ENCODE measurements at regions not wholly inside any gene's neighbourhood (a gene's known extent, or its start where the extent isn't known, plus 50 kb on each side); places are given as distances from the start of the nearest gene placed in this dataset.

DNA sequence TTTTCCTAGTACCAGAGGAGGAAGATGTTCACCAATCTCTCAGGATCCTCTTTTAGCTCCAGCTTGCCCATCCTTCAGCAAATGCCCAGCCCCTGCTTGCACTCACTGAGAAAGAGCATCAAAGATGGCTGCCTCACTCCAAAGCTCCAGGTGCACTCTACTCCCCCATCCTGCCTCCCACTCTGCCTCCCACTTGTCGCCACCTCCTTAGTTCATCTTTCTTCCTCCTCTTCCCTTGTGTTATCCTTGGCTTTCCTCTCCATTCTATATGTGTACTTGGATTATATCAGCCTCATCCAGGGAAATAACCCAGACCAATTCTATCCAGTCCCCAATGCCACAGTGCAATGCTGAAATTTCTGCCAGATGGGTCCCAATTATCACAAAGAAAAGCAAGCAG is 87.1 kb upstream of the CPLX2 start:
- TF ChIP-seq, protein P1, sequence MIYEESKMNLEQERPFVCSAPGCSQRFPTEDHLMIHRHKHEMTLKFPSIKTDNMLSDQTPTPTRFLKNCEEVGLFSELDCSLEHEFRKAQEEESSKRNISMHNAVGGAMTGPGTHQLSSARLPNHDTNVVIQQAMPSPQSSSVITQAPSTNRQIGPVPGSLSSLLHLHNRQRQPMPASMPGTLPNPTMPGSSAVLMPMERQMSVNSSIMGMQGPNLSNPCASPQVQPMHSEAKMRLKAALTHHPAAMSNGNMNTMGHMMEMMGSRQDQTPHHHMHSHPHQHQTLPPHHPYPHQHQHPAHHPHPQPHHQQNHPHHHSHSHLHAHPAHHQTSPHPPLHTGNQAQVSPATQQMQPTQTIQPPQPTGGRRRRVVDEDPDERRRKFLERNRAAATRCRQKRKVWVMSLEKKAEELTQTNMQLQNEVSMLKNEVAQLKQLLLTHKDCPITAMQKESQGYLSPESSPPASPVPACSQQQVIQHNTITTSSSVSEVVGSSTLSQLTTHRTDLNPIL (CRISPR knock-in tag; IDR thresholded peaks at IDR 0.05; ENCODE audit: low read depth): no peak
- TF ChIP-seq ARNTL (CRISPR knock-in tag; IDR thresholded peaks at IDR 0.05; ENCODE audit: borderline replicate concordance, low read depth) (no peak), ZNF565 (CRISPR knock-in tag; conservative IDR thresholded peaks at IDR 0.05; ENCODE audit: low read depth) (no peak), CSDC2 (CRISPR knock-in tag; IDR thresholded peaks at IDR 0.05) (no peak), ESRRG (CRISPR knock-in tag; IDR thresholded peaks at IDR 0.05) (no peak)
- ATAC-seq: no peak

DNA sequence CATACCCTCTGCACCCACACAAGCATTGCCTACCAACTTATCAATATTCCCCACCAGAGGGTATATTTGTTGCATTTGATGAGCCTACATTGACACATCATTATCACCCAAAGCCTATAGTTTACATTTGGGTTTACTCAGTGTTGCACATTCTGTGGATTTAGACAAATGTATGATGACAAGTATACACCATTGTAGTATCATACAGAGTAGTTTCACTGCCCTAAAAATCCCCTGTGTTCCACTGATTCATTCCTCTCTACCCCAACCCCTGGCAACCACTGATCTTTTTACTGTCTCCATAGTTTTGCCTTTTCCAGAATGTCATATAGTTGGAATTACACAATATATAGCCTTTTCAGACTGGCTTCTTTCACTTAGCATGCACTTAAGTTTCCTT is 85.7 kb upstream of the CPLX2 start:
- no peak for ATAC-seq
- TF ChIP-seq, protein P2, sequence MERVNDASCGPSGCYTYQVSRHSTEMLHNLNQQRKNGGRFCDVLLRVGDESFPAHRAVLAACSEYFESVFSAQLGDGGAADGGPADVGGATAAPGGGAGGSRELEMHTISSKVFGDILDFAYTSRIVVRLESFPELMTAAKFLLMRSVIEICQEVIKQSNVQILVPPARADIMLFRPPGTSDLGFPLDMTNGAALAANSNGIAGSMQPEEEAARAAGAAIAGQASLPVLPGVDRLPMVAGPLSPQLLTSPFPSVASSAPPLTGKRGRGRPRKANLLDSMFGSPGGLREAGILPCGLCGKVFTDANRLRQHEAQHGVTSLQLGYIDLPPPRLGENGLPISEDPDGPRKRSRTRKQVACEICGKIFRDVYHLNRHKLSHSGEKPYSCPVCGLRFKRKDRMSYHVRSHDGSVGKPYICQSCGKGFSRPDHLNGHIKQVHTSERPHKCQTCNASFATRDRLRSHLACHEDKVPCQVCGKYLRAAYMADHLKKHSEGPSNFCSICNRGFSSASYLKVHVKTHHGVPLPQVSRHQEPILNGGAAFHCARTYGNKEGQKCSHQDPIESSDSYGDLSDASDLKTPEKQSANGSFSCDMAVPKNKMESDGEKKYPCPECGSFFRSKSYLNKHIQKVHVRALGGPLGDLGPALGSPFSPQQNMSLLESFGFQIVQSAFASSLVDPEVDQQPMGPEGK (CRISPR knock-in tag; IDR thresholded peaks at IDR 0.05; ENCODE audit: borderline replicate concordance): no peak
- TF ChIP-seq, protein P1 (CRISPR knock-in tag; IDR thresholded peaks at IDR 0.05; ENCODE audit: low read depth): no peak
- TF ChIP-seq BACH2 (CRISPR knock-in tag; IDR thresholded peaks at IDR 0.05; ENCODE audit: borderline replicate concordance): no peak
- TF ChIP-seq, protein P3, sequence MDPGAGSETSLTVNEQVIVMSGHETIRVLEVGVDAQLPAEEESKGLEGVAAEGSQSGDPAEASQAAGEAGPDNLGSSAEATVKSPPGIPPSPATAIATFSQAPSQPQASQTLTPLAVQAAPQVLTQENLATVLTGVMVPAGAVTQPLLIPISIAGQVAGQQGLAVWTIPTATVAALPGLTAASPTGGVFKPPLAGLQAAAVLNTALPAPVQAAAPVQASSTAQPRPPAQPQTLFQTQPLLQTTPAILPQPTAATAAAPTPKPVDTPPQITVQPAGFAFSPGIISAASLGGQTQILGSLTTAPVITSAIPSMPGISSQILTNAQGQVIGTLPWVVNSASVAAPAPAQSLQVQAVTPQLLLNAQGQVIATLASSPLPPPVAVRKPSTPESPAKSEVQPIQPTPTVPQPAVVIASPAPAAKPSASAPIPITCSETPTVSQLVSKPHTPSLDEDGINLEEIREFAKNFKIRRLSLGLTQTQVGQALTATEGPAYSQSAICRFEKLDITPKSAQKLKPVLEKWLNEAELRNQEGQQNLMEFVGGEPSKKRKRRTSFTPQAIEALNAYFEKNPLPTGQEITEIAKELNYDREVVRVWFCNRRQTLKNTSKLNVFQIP (CRISPR knock-in tag; IDR thresholded peaks at IDR 0.05; ENCODE audit: borderline replicate concordance, low read depth): no peak
- no peak for TF ChIP-seq OSR1 (CRISPR knock-in tag; IDR thresholded peaks at IDR 0.05)

DNA sequence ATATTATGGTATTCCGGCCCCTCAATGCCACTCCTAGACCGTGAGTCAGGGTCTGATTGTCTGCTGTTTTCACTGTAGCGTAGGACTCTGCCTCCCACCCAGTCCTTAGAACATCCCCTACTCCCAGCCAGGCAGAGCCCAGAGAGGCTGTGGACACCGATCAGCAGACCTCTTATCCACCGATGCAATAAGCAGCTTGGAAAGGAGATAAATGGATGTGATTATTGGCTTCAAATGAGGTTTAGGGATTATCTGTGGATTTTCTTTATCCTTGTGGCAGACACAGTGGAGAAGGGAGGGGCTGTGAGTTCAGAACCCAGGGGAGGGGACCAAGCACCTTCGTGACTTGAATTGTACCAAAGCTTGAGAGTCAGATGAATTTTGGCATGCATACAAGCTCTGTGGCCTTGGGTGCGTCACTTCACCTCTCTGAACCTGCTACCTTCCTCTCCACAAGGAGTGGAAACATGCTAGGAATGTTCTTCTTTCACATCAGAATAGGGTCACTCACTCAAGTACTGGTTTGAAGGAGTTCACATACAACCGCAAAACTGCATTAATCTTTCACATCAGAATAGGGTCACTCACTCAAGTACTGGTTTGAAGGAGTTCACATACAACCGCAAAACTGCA is 83.1 kb upstream of the CPLX2 start:
- TF ChIP-seq TCF4 (CRISPR knock-in tag; IDR thresholded peaks at IDR 0.05; ENCODE audit: borderline replicate concordance): no peak
- TF ChIP-seq RARB (CRISPR knock-in tag; IDR thresholded peaks at IDR 0.05): no peak
- TF ChIP-seq PPARA (CRISPR knock-in tag; IDR thresholded peaks at IDR 0.05; ENCODE audit: borderline replicate concordance): no peak
- TF ChIP-seq ZNF565 (CRISPR knock-in tag; conservative IDR thresholded peaks at IDR 0.05; ENCODE audit: low read depth): no peak
- no peak for TF ChIP-seq ZC3H10 (CRISPR knock-in tag; IDR thresholded peaks at IDR 0.05)
- TF ChIP-seq CSDC2 (CRISPR knock-in tag; IDR thresholded peaks at IDR 0.05): no peak
- no peak for TF ChIP-seq ESRRG (CRISPR knock-in tag; IDR thresholded peaks at IDR 0.05)
- no peak for ATAC-seq

DNA sequence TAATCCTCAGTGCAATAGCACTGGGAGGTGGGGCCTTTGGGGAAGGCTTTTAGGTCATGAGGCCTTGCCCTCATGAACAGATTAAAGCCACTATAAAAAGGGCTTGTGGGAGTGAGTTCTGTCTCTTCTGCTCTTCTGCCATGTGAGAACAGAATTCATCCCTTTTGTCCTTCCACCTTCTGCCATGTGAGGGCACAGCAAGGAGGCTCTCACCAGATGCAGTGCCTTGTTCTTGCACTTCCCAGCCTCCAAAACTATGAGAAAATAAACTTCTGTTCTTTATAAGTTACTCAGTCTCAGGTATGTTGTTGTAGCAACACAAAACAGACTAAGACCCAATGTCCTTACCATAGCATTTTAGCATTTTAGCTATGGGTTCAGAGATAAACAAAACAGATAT is 81.7 kb upstream of the CPLX2 start:
- no peak for ATAC-seq
- no peak for TF ChIP-seq ISL1 (CRISPR knock-in tag; IDR thresholded peaks at IDR 0.05)
- TF ChIP-seq ARNTL (CRISPR knock-in tag; IDR thresholded peaks at IDR 0.05; ENCODE audit: borderline replicate concordance, low read depth): no peak
- no peak for TF ChIP-seq ZNF565 (CRISPR knock-in tag; conservative IDR thresholded peaks at IDR 0.05; ENCODE audit: low read depth)
- no peak for TF ChIP-seq TOX (CRISPR knock-in tag; IDR thresholded peaks at IDR 0.05; ENCODE audit: borderline replicate concordance)
- no peak for TF ChIP-seq RARB (CRISPR knock-in tag; IDR thresholded peaks at IDR 0.05)
- TF ChIP-seq BACH2 (CRISPR knock-in tag; IDR thresholded peaks at IDR 0.05; ENCODE audit: borderline replicate concordance): no peak
- TF ChIP-seq ZFP30 (CRISPR knock-in tag; IDR thresholded peaks at IDR 0.05): no peak
- no peak for TF ChIP-seq ZFP3 (CRISPR knock-in tag; IDR thresholded peaks at IDR 0.05)
- no peak for TF ChIP-seq PPARA (CRISPR knock-in tag; IDR thresholded peaks at IDR 0.05; ENCODE audit: borderline replicate concordance)

DNA sequence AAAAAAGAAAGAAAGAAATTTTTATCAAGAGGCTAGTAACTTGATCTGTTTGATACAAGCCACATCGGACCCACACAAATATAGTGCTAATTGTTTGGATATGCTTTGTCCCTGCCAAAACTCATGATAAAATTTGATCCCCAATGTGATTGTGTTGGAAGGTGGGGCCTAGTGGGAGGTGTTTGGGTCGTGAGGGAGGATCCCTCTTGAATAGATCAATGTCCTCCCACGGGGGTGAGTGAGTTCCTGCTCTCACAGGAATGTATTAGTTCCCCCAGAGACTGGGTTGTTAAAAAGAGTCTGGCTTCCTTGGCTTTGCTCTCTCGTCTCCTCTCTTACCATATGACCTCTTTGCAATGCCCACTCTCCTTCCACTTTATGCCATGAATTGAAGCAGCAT is 80.6 kb upstream of the CPLX2 start:
- ATAC-seq: no peak
- TF ChIP-seq, protein P1 (CRISPR knock-in tag; IDR thresholded peaks at IDR 0.05; ENCODE audit: low read depth): no peak
- TF ChIP-seq SNAI2 (CRISPR knock-in tag; IDR thresholded peaks at IDR 0.05) (no peak), ESRRG (CRISPR knock-in tag; IDR thresholded peaks at IDR 0.05) (no peak), ZFP3 (CRISPR knock-in tag; IDR thresholded peaks at IDR 0.05) (no peak), ZC3H10 (CRISPR knock-in tag; IDR thresholded peaks at IDR 0.05) (no peak), CSDC2 (CRISPR knock-in tag; IDR thresholded peaks at IDR 0.05) (no peak), TCF4 (CRISPR knock-in tag; IDR thresholded peaks at IDR 0.05; ENCODE audit: borderline replicate concordance) (no peak), OSR1 (CRISPR knock-in tag; IDR thresholded peaks at IDR 0.05) (no peak), BACH2 (CRISPR knock-in tag; IDR thresholded peaks at IDR 0.05; ENCODE audit: borderline replicate concordance) (no peak)
- TF ChIP-seq, protein P4, sequence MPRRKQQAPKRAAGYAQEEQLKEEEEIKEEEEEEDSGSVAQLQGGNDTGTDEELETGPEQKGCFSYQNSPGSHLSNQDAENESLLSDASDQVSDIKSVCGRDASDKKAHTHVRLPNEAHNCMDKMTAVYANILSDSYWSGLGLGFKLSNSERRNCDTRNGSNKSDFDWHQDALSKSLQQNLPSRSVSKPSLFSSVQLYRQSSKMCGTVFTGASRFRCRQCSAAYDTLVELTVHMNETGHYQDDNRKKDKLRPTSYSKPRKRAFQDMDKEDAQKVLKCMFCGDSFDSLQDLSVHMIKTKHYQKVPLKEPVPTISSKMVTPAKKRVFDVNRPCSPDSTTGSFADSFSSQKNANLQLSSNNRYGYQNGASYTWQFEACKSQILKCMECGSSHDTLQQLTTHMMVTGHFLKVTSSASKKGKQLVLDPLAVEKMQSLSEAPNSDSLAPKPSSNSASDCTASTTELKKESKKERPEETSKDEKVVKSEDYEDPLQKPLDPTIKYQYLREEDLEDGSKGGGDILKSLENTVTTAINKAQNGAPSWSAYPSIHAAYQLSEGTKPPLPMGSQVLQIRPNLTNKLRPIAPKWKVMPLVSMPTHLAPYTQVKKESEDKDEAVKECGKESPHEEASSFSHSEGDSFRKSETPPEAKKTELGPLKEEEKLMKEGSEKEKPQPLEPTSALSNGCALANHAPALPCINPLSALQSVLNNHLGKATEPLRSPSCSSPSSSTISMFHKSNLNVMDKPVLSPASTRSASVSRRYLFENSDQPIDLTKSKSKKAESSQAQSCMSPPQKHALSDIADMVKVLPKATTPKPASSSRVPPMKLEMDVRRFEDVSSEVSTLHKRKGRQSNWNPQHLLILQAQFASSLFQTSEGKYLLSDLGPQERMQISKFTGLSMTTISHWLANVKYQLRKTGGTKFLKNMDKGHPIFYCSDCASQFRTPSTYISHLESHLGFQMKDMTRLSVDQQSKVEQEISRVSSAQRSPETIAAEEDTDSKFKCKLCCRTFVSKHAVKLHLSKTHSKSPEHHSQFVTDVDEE (CRISPR knock-in tag; IDR thresholded peaks at IDR 0.05): no peak
- TF ChIP-seq, protein P2 (CRISPR knock-in tag; IDR thresholded peaks at IDR 0.05; ENCODE audit: borderline replicate concordance): no peak
